Upper lobe of right lung (tissue), 1 donor: ENCODE measurements at regions not wholly inside any gene's neighbourhood (a gene's known extent, or its start where the extent isn't known, plus 50 kb on each side); places are given as distances from the start of the nearest gene placed in this dataset.

Source experiments
- ATAC-seq: fragments of 200-7000 bp; cut with Tn5 transposase; one replicate; pipeline ENCODE4 v1.9.1; 2020; ENCODE audit warnings: mild to moderate bottlenecking, moderate library complexity
- DNase-seq: peaks from one replicate; pipeline ENCODE4 v3.0.0-alpha.2; 2020
- H3K27ac ChIP-seq: fragments of 200-600 bp; one replicate; pipeline ENCODE4 v1.8.0; 2022
- H3K27me3 ChIP-seq: fragments of 200-600 bp; one replicate; pipeline ENCODE4 v1.8.0; 2022; ENCODE audit warnings: mild to moderate bottlenecking
- H3K36me3 ChIP-seq: fragments of 200-600 bp; one replicate; pipeline ENCODE4 v1.8.0; 2022
- H3K4me1 ChIP-seq: fragments of 200-600 bp; one replicate; pipeline ENCODE4 v1.8.0; 2022
- H3K4me3 ChIP-seq: fragments of 200-600 bp; one replicate; pipeline ENCODE4 v1.8.0; 2022; ENCODE audit warnings: mild to moderate bottlenecking
- H3K9me3 ChIP-seq: fragments of 200-600 bp; one replicate; pipeline ENCODE4 v1.8.0; 2022
- intact Hi-C: fragments of 100-400 bp; cut with DNase I; formaldehyde crosslinking; loops from one replicate; pipeline ENCODE4 v1.11.0; 2022
- TF ChIP-seq, protein P1 (sequence below): fragments of 200-600 bp; IDR thresholded peaks from one replicate; pipeline ENCODE4 v1.8.0; 2022; ENCODE audit warnings: antibody characterized with exemption
- donor health status: DM: no; HTN: yes; CAD: no; lungs with severe emphysema.

DNA sequence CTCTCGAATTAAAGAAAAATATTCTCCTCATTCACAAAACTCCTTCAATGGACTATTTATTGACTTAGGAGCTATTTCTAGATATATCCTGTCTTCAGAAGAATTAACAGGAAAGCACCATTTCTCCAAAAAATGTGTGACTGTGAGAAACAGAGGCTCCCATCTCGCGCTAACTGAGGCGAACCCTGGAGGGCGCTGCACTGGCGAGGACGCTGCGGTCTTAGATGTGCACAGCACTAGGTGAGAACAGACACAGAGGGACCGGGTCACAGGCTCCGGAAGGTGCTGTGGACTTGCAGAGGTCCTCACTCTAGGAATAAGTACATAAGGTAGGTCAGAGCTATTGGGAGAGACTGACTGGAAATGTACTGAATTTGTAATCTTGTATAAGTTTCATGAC lies 229.7 kb upstream of the SLC35G4 start:
- H3K27ac ChIP-seq = no peak overlapping the region
- no peaks in the 10 kb centered on the region for H3K4me1 ChIP-seq
- no peaks in the 10 kb centered on the region for H3K9me3 ChIP-seq
- intact Hi-C loops = no loop called here
- DNase-seq (no peak), ATAC-seq (no peak)
- no peak overlapping the region for H3K4me3 ChIP-seq
- H3K36me3 ChIP-seq = no peaks in the 10 kb centered on the region
- TF ChIP-seq, protein P1, sequence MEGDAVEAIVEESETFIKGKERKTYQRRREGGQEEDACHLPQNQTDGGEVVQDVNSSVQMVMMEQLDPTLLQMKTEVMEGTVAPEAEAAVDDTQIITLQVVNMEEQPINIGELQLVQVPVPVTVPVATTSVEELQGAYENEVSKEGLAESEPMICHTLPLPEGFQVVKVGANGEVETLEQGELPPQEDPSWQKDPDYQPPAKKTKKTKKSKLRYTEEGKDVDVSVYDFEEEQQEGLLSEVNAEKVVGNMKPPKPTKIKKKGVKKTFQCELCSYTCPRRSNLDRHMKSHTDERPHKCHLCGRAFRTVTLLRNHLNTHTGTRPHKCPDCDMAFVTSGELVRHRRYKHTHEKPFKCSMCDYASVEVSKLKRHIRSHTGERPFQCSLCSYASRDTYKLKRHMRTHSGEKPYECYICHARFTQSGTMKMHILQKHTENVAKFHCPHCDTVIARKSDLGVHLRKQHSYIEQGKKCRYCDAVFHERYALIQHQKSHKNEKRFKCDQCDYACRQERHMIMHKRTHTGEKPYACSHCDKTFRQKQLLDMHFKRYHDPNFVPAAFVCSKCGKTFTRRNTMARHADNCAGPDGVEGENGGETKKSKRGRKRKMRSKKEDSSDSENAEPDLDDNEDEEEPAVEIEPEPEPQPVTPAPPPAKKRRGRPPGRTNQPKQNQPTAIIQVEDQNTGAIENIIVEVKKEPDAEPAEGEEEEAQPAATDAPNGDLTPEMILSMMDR = no peak
- H3K27me3 ChIP-seq = no peaks in the 10 kb centered on the region

DNA sequence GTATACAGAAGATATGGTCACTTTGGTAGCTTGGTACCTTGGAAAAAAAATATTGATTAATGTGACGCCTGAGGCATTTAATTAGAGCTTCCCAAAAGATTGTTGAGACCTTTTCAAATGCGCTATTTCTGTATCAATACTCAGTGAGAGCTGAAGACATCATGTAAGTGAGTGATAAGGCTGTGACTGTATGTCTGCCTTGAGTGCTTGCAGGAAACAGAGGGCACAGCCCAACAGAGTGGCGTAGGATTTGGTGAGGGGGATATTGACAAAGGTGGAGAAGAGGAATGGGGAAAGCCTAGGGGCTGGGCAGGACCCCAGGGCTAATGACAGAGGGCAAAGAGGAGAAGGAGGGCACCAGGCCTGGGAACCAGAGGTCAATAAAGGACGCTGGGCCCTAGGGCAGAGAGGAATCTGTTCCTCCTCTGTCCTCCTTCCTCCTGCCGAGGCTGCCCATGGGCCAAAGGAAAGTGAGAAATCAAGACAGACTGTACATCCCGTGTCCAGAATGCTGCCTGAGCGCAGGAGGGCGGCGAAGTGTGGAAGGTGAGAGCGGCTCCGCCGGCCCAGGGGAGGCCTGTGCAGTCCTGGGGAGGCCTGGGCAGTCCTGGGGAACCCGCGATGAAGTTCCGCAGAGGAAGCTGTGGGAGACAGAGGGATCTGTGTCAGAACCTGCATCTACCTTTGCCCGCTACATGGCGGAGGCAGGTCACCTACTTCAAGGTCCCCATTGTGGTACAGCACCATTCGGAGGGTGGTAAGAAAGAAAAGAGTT lies 228.6 kb upstream of the PIEZO2 start:
- H3K27ac ChIP-seq = no peak overlapping the region
- H3K4me1 ChIP-seq = no peaks in the 10 kb centered on the region
- intact Hi-C loops = no loop called here
- no peak for ATAC-seq
- H3K27me3 ChIP-seq = no peaks in the 10 kb centered on the region
- TF ChIP-seq, protein P1 = no peak
- H3K4me3 ChIP-seq = no peak overlapping the region
- DNase-seq = no peak
- no peaks in the 10 kb centered on the region for H3K36me3 ChIP-seq
- no peaks in the 10 kb centered on the region for H3K9me3 ChIP-seq

DNA sequence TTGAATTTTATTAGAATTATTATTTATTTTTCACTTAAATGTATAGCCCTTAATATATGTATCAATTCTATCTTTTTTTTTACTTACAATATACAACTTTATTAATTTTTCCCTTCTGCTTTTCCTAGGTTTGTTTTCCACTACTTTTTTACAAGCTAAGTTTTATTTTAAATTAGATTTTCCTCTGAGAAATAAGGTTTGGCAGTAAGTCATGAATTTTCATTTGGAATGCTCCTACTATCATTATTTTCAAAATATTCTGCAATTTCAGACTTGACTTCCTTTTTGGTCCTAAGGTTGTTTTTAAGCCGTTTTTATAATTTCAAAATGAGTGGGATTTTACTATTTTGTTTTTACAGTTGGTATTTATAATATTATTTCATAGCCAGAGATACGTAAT lies 222.8 kb upstream of the PIEZO2 start:
- H3K9me3 ChIP-seq = no peaks in the 10 kb centered on the region
- intact Hi-C loops = no loop called here
- H3K36me3 ChIP-seq = no peaks in the 10 kb centered on the region
- DNase-seq (no peak), ATAC-seq (no peak)
- TF ChIP-seq, protein P1 = no peak
- no peaks in the 10 kb centered on the region for H3K27me3 ChIP-seq
- H3K27ac ChIP-seq = no peak overlapping the region
- no peaks in the 10 kb centered on the region for H3K4me1 ChIP-seq
- H3K4me3 ChIP-seq = no peak overlapping the region

- no peaks in the 10 kb centered on the region for H3K36me3 ChIP-seq
- H3K4me3 ChIP-seq = no peak overlapping the region
- TF ChIP-seq, protein P1 = no peak
- intact Hi-C loops = no loop called here
- ATAC-seq = no peak
- H3K27me3 ChIP-seq = no peaks in the 10 kb centered on the region
- no peak for DNase-seq
- no peaks in the 10 kb centered on the region for H3K4me1 ChIP-seq
- no peak overlapping the region for H3K27ac ChIP-seq
- H3K9me3 ChIP-seq = no peaks in the 10 kb centered on the region
These were observed 220.2 kb upstream of the PIEZO2 start for GRCh38 chr18:11369556-11369955.

DNA sequence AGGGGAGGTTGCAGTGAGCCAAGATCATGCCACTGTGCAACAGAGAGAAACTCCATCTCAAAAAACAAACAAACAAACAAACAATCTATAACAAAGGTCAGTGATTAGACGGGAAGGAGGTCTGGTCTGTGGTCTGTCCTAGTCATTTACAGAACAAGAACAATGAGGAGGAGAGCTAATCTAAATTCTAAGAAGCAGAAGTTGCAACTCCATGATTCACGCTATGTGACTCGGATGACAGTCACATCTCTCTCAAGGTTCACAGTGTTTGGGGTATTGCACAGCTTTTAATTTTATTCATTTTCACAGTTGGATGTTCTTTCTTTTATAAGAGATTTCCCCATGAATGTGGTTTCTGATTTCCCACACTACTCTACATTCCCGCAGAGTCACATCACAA lies 218.7 kb upstream of the PIEZO2 start:
- DNase-seq = no peak
- Histone ChIP-seq H3K27ac (no peak overlapping the region), H3K27me3 (no peaks in the 10 kb centered on the region), H3K9me3 (no peaks in the 10 kb centered on the region), H3K4me1 (no peaks in the 10 kb centered on the region), H3K36me3 (no peaks in the 10 kb centered on the region), H3K4me3 (no peak overlapping the region)
- intact Hi-C loops = no loop called here
- no peak for ATAC-seq
- TF ChIP-seq, protein P1 = no peak

GRCh38 chr18:11367351-11367750 lies 218.0 kb upstream of the PIEZO2 start:
- Histone ChIP-seq H3K4me3 (no peak overlapping the region), H3K36me3 (no peaks in the 10 kb centered on the region), H3K27ac (no peak overlapping the region), H3K9me3 (no peaks in the 10 kb centered on the region), H3K27me3 (no peaks in the 10 kb centered on the region), H3K4me1 (no peaks in the 10 kb centered on the region)
- DNase-seq (no peak), ATAC-seq (no peak)
- intact Hi-C loops = no loop called here
- TF ChIP-seq, protein P1 = no peak
